Suprapubic skin (tissue), 4 donors: ENCODE measurements at regions not wholly inside any gene's neighbourhood (a gene's known extent, or its start where the extent isn't known, plus 50 kb on each side); places are given as distances from the start of the nearest gene placed in this dataset.
"Not testable (repeated sequence)": the region's sequence is repeated elsewhere in the genome, so short reads cannot be mapped to it uniquely, and the experiment has no call there.

Experiments used
- DNase-seq, 2 donors: peaks; one replicate each; pipeline ENCODE4 v3.0.0-alpha.2; 2019; ENCODE audit warnings: low spot score in 2 of 2
- H3K27ac ChIP-seq: fragments of 200-600 bp; sonication (generic); one replicate; pipeline ENCODE4 v1.5.1; 2019
- H3K27me3 ChIP-seq: fragments of 200-600 bp; sonication (generic); one replicate; pipeline ENCODE4 v1.5.1; 2019
- H3K36me3 ChIP-seq: fragments of 200-600 bp; sonication (generic); one replicate; pipeline ENCODE4 v1.5.1; 2019
- H3K4me1 ChIP-seq: fragments of 200-600 bp; sonication (generic); one replicate; pipeline ENCODE4 v1.5.1; 2019
- H3K4me3 ChIP-seq: fragments of 200-600 bp; sonication (generic); one replicate; pipeline ENCODE4 v1.5.1; 2019; ENCODE audit warnings: mild to moderate bottlenecking
- H3K9me3 ChIP-seq: fragments of 200-600 bp; sonication (generic); one replicate; pipeline ENCODE4 v1.5.1; 2019
- EP300 ChIP-seq: sonication (generic); formaldehyde crosslinking; IDR thresholded peaks from one replicate; pipeline ENCODE4 v1.6.1; 2017; ENCODE audit warnings: antibody characterized with exemption
- POLR2A ChIP-seq, 2 donors: fragments of 450-650 bp; IDR thresholded peaks; one replicate each; pipeline ENCODE4 v1.6.1; 2017; ENCODE audit warnings: antibody characterized with exemption in 2 of 2, mild to moderate bottlenecking in 2 of 2, moderate library complexity in 2 of 2
- POLR2AphosphoS5 ChIP-seq, 3 donors: sonication (generic); formaldehyde crosslinking; IDR thresholded peaks; one replicate each; pipeline ENCODE4 v1.6.1; 2017; ENCODE audit warnings: antibody characterized with exemption in 3 of 3
- WGBS: methylation state at CpG from one replicate; pipeline ENCODE4 v1.1.5; 2018; 5-methylcytosine and 5-hydroxymethylcytosine counted together
- TF ChIP-seq, protein P1 (sequence below), 2 donors: fragments of 200-600 bp in 1 of 2; fragments of 450-650 bp in 1 of 2; sonication (generic) in 1 of 2; IDR thresholded peaks; one replicate each; pipeline ENCODE4 v1.5.1; 2016 to 2019; ENCODE audit warnings: antibody characterized with exemption in 2 of 2, mild to moderate bottlenecking in 1 of 2, moderate library complexity in 1 of 2

DNA sequence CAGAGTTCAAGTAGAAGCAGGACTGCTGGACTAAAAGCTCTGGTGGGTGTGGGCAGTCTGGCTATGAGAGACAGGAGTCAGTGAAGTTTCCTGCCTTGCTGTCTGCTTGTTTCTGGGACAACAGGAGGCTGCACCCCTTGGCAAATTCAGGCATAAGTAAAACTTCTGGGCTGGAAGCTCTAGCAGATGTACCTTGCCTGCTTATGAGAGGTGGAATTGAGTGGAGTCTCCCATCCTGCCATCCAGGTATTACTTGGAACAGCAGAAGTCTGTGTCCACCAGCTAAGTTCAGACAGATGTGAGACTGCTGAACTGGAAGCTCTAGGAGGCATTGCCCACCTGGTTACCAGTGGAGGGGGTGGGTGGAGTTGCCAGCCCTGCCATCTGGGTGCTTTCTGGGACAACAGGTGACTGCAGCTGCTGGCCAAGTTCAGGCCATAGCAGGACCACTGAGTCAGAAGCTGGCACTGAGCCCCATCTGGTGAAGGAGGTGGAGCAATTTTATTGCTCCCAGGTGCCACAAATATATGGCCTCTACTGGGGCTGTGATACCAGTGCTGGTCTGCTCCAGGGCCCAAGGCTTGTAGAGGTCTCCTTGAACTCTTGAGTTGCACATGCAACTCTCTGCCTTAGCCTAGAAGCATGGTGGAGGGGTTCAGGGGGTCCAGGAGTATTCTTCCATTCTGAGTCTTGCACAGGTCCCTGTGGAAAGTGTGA lies 199.4 kb upstream of the FN1 start:
- no peak overlapping the region for H3K4me3 ChIP-seq
- H3K4me1 ChIP-seq, result no peaks in the 10 kb centered on the region
- no peak for TF ChIP-seq POLR2AphosphoS5 (IDR thresholded peaks at IDR 0.05)
- TF ChIP-seq, protein P1, sequence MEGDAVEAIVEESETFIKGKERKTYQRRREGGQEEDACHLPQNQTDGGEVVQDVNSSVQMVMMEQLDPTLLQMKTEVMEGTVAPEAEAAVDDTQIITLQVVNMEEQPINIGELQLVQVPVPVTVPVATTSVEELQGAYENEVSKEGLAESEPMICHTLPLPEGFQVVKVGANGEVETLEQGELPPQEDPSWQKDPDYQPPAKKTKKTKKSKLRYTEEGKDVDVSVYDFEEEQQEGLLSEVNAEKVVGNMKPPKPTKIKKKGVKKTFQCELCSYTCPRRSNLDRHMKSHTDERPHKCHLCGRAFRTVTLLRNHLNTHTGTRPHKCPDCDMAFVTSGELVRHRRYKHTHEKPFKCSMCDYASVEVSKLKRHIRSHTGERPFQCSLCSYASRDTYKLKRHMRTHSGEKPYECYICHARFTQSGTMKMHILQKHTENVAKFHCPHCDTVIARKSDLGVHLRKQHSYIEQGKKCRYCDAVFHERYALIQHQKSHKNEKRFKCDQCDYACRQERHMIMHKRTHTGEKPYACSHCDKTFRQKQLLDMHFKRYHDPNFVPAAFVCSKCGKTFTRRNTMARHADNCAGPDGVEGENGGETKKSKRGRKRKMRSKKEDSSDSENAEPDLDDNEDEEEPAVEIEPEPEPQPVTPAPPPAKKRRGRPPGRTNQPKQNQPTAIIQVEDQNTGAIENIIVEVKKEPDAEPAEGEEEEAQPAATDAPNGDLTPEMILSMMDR (IDR thresholded peaks at IDR 0.05), result no peak
- TF ChIP-seq POLR2A (IDR thresholded peaks at IDR 0.05), result no peak
- no peak for TF ChIP-seq EP300
- no peaks in the 10 kb centered on the region for H3K27me3 ChIP-seq
- DNase-seq, result no peak
- H3K9me3 ChIP-seq, result no peaks in the 10 kb centered on the region
- H3K27ac ChIP-seq, result no peak overlapping the region
- H3K36me3 ChIP-seq, result no peaks in the 10 kb centered on the region

DNA sequence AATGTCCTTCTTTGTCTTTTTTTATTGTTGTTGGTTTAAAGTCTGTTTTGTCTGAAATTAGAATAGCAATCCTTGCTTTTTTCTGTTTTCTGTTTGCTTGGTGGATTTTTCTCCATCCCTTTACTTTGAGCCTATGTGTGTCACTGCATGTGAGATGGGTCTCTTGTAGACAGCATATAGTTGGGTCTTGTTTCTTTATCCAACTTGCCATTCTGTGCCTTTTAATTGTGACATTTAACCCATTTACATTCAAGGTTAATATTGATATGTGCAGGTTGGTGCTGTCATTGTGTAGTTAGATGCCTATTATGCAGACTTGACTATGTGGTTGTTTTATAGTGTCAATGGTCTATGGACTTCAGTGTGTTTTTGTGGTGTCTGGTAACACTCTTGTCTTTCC lies 197.5 kb upstream of the FN1 start:
- Histone ChIP-seq H3K9me3 (no peaks in the 10 kb centered on the region), H3K4me1 (no peaks in the 10 kb centered on the region), H3K27ac (no peak overlapping the region), H3K4me3 (no peak overlapping the region), H3K27me3 (no peaks in the 10 kb centered on the region), H3K36me3 (no peaks in the 10 kb centered on the region)
- TF ChIP-seq, protein P1 (IDR thresholded peaks at IDR 0.05), result no peak
- TF ChIP-seq EP300 (no peak), POLR2AphosphoS5 (IDR thresholded peaks at IDR 0.05) (no peak), POLR2A (IDR thresholded peaks at IDR 0.05) (no peak)
- no peak for DNase-seq

DNA sequence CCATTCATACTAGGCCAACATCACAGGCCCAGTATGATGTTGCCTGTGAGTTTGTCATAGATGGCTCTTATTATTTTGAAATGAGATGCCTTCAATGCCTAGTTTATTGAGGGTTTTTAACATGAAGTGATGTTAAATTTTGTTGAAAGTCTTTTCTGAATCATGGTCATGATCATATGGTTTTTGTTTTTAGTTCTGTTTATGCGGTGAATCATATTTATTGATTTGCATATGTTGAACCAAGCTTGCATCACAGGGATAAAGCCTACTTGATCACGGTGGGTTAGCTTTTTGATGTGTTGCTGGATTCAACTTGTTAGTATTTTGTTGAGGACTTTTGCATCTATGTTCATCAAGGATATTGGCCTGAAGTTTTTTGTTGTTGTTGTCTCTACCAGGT lies 195.8 kb upstream of the FN1 start:
- TF ChIP-seq POLR2A (IDR thresholded peaks at IDR 0.05) (no peak), POLR2AphosphoS5 (IDR thresholded peaks at IDR 0.05) (no peak), EP300 (no peak)
- TF ChIP-seq, protein P1 (IDR thresholded peaks at IDR 0.05), result no peak
- Histone ChIP-seq H3K4me3 (no peak overlapping the region), H3K36me3 (no peaks in the 10 kb centered on the region), H3K27me3 (no peaks in the 10 kb centered on the region), H3K9me3 (no peaks in the 10 kb centered on the region), H3K27ac (no peak overlapping the region), H3K4me1 (no peaks in the 10 kb centered on the region)
- no peak for DNase-seq
- 88% methylated on average over 2 of the region's 2 CpGs for WGBS

DNA sequence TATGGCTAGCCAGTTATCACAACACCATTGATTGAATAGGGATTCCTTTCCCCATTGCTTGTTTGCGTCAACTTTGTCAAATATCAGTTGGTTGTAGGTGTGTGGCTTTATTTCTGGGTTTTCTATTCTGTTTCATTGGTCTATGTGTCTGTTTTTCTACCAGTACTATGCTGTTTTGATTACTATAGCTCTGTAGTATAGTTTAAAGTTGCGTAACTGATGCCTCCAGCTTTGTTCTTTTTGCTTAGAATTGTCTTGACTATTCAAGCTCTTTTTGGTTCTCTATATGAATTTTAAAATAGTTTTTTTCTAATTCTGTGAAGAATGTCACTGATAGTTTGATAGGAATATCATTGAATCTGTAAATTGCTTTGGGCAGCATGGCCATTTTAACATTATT lies 194.9 kb upstream of the FN1 start:
- WGBS, result 95% methylated on average over 2 of the region's 2 CpGs
- H3K27me3 ChIP-seq, DNase-seq, H3K9me3 ChIP-seq, H3K27ac ChIP-seq, H3K4me3 ChIP-seq, H3K36me3 ChIP-seq, H3K4me1 ChIP-seq: not testable (repeated sequence)

DNA sequence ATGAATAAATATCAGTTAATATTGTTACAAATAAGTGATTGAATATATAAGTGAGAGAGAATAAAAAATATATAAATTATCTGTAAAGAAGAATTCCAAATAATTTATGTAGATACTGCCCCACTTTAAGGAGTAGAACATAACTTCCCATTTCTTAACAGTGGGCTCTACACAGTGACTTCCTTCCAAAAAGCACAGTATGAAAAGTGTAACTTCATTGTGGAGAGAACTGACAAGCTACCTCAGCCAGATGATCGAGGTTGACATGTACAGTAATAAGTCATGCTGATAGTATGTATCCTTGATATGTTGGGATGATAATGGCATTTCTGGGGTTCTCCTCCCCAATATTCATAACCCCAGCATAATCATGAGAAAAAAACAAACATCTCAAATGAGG lies 191.9 kb upstream of the FN1 start:
- TF ChIP-seq EP300 (no peak), POLR2A (IDR thresholded peaks at IDR 0.05) (no peak), POLR2AphosphoS5 (IDR thresholded peaks at IDR 0.05) (no peak)
- TF ChIP-seq, protein P1 (IDR thresholded peaks at IDR 0.05), result no peak
- Histone ChIP-seq H3K27me3 (no peaks in the 10 kb centered on the region), H3K27ac (no peak overlapping the region), H3K36me3 (no peaks in the 10 kb centered on the region), H3K4me3 (no peak overlapping the region), H3K4me1 (no peaks in the 10 kb centered on the region), H3K9me3 (no peaks in the 10 kb centered on the region)
- no peak for DNase-seq
- WGBS, result 60% methylated on average over 1 of the region's 1 CpG

DNA sequence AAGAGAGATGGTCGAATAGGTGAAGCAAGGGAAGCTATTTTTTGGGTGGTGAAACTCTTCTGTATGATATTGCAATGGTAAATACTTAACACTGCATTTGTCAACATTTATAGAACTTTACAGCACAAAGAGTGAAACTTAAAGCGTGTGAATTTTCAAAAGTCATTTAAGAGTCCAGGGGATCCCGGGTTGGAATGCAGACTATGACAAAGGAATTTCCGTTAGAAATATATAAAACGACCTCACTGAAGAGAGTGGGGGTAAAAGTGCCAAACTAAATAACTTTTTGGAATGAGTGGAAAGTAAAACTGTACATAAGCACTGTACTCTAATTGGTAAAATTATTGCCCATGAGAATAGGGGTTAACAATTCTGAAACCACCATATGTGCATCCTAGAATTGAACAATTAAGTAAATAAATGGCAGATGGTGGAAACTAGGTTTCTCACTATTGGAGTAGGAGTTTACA lies 191.0 kb upstream of the FN1 start:
- 57% methylated on average over 5 of the region's 5 CpGs for WGBS
- no peak overlapping the region for H3K27ac ChIP-seq
- no peak for DNase-seq

More for the DNA sequence above, 191.0 kb upstream of the FN1 start:
- Histone ChIP-seq H3K4me1 (no peaks in the 10 kb centered on the region), H3K36me3 (no peaks in the 10 kb centered on the region), H3K9me3 (no peaks in the 10 kb centered on the region), H3K27me3 (no peaks in the 10 kb centered on the region), H3K4me3 (no peak overlapping the region)
- TF ChIP-seq POLR2A (IDR thresholded peaks at IDR 0.05) (no peak), POLR2AphosphoS5 (IDR thresholded peaks at IDR 0.05) (no peak), EP300 (no peak)
- TF ChIP-seq, protein P1 (IDR thresholded peaks at IDR 0.05), result no peak
